Inflammatory macrophage treated with lipopolysaccharide for 1 hour (primary cell): ENCODE measurements at regions not wholly inside any gene's neighbourhood (a gene's known extent, or its start where the extent isn't known, plus 50 kb on each side); places are given as distances from the start of the nearest gene placed in this dataset.
"Not testable (repeated sequence)": the region's sequence is repeated elsewhere in the genome, so short reads cannot be mapped to it uniquely, and the experiment has no call there.

Source experiments
- DNase-seq, 2 donors: peaks; one replicate each; pipeline ENCODE4 v3.0.0-alpha.2; 2020 to 2022

GRCh38 chr1:232859216-232859615 is 54.0 kb downstream of the MAP10 start:
- no peak for DNase-seq

GRCh38 chr1:232861107-232861506 is 55.9 kb downstream of the MAP10 start:
- no peak for DNase-seq

- DNase-seq, result no peak
Measured at GRCh38 chr1:232863544-232864275, 58.5 kb downstream of the MAP10 start.

GRCh38 chr1:232865102-232865931 is 60.1 kb downstream of the MAP10 start:
- no peak for DNase-seq

DNA sequence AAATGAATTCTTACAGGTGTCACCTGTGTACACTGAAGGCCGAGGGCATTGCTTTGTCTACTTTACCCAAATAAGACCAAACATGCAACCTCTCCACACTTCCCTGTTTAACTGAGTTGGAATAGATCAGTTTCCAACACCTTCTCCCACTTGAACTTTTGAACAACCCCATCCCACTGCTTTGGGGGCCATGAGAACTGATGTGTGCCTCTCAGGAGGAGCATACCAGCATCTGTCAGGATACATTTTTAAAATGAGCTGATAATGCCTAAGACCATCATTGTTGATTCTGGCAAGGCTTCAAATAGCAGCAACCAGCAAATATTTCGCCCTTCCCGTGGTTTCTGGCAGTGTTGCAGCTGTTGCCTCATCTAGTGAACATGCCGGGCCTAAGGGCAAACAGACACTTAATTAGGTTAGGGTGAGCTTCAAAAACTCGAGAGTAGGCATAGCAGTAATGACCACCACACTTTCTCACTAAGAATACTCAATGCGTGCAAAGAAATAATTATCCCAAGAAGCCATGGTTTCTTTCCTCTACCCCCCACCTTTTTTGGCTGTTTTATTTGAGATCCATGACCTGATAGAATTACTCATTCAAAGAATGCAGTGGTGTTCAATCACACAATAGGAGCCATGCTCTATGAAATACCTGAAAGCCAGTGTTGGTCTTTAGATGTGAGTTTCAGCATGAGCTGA is 63.7 kb downstream of the MAP10 start:
- DNase-seq, result no peak

GRCh38 chr1:232871291-232871969 is 66.2 kb downstream of the MAP10 start:
- DNase-seq, result not testable (repeated sequence)

DNA sequence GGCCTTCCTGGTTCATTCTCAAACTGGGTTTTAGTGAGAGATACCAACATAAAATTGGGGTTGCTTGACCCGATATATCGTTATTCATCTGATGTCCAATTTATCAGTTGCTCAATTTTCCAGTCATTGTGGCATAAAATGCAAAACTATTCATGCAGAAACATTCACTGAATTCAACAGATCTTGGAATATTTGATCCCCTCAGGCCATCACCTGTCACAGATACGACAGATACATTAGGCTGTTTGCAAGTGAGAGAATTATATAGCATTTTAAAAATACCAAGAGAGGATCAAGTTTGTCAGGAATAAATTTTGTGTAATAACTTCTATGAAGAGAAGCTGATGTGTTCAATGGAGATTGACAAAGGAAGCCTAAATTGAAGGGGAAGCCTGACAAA is 67.1 kb downstream of the MAP10 start:
- no peak for DNase-seq

DNA sequence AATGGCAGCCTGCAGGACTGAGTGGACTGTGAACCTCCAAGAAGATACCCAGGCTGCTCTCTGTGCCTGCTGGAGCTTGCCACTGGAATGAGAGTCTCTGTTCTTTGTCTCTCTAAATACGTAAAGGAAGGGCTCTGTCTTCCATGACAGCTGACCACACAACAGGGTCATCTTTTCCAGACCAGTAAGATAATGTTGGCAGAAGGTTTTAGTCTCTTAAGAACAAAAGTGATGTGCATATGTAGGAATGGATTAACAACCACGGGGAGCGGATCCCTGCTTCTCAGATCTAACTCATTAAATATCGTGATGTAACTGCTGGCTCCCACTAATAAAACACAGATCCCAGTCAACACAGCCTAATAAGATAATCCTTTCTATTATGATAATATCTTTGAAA is 67.5 kb downstream of the MAP10 start:
- DNase-seq, result no peak

DNA sequence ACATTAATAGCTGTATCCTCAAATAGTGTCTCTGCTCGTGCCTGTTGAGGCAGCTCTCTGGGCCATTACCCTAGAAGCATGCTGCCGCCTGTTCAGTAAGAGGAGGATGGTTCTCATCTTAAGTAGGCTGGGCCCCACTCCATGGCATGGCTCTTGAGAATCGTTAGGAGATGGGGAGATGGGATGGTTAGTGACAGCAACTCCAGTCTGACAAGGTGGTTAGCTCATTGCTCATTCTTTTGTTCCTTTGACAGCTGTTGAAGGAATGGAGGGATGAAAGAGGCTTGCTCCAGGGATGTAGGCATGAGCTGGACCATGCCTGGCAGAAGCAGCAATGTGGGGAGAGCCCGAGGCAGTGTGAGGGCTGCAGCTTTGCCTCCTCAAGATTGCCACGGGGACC is 68.2 kb downstream of the MAP10 start:
- no peak for DNase-seq

- no peak for DNase-seq
Measured at GRCh38 chr1:232873931-232874330, 68.7 kb downstream of the MAP10 start.

- no peak for DNase-seq
Measured at GRCh38 chr1:232875536-232875935, 70.3 kb downstream of the MAP10 start.

- DNase-seq, result no peak
Measured at GRCh38 chr1:232876506-232877364, 71.5 kb downstream of the MAP10 start.

DNA sequence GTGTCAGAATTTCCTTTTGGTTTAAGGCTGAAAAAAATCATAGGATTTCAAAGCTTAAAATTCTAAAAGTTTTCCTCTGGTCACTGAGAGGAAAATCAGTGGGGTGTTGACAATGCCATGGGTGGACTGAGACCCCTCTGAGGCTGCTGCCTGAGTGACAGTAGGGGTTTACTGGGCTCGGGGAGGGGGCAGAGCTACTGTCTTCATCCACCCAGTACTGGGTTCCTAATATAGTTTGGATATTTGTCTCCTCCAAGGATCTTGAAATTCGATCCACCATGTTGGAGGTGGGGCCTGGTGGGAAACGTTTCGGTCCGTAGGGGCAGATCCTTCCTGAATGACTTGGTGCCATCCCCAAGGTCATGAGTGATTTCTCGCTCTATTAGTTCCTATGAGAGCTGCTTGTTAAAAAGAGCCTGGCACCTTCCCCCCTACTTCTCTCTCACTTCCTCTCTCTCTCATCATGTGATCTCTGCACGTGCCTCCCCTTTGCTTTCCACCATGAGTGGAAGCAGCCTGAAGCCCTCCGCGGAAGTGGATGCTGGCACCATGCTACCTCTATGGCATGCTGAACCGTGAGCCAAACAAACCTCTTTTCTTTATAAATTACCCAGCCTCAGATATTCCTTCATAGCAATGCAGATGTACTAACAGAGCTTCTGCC is 72.3 kb downstream of the MAP10 start:
- DNase-seq, result no peak

DNA sequence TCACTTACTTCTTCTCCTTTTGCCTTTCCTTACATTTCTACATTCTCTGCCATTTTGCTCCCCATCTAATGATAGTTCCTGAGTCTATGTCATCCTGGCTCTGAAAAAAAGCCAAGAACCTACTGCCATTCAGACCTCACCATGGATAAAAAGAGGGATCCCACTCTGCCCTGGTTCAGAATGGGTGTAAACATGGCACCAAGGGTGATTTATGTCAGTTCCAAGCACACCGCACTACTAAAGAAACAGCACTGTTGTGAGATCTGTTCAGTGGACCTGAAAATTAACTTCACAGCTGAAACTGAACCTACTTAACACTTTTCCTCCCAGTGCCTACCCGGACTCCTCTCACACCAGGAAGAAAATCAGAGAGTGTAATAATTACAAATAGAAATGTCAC is 72.3 kb upstream of the NTPCR start:
- DNase-seq, result no peak

DNA sequence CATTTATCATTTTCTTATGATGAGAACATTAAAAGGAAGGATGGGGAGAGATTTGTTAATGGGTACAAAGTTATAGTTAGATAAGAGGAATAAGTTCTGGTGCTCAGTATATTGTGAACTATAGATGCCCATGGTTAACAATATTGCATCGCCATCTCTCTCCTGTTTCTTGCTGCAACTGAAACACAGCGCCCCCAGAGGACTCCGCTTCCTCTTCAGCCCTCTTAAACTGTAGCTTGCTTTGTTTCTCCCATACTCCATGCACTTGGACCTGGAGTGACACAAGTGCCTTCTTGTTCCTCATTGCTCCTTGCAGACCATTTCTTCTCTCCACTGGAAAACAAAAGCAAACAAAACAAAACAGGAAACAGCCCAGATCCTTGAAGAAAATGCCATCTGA is 70.1 kb upstream of the NTPCR start:
- DNase-seq, result peak; percentile 11 to 15

- no peak for DNase-seq
Measured at GRCh38 chr1:232883992-232884661, 66.3 kb upstream of the NTPCR start.

DNA sequence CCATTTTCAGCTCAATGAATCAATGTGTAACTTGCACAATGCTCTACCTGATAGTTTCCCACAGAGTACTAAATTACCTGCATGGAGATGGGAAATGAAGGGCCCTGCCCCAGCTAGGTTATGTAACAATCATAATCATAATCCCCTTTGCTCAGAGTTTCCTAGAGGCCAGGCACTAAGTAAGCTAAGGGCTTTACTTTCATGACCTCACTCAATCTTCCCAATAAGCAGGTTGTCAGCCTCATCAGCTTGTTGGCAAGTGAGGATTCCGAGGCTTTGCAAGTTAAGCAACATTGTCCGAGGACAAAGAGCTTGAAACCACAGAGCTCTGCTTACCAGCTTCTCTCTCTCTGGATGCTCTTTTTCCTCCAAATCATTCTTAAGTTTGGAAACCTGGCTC is 64.1 kb upstream of the NTPCR start:
- no peak for DNase-seq

- DNase-seq, result no peak
Measured at GRCh38 chr1:232890340-232890943, 60.0 kb upstream of the NTPCR start.

DNA sequence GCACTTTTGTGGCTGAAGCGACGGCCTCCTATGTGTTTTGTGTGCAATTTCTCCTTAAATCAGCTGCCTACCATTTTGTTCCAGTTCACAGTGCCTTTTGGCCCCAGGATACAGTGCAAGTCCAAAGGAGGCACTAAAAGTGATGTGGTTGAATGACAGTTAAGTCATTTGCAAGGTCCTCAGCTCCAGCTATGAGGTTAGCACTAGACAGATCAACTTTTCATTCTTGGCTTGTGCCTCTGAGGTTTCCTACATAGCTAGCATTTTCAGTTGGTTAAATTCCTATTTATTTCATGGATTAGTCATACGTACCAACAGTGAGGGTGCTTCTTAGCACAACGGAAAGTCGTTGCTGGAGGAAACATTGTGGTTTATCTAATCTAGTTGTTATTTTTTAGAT is 59.3 kb upstream of the NTPCR start:
- DNase-seq, result no peak

DNA sequence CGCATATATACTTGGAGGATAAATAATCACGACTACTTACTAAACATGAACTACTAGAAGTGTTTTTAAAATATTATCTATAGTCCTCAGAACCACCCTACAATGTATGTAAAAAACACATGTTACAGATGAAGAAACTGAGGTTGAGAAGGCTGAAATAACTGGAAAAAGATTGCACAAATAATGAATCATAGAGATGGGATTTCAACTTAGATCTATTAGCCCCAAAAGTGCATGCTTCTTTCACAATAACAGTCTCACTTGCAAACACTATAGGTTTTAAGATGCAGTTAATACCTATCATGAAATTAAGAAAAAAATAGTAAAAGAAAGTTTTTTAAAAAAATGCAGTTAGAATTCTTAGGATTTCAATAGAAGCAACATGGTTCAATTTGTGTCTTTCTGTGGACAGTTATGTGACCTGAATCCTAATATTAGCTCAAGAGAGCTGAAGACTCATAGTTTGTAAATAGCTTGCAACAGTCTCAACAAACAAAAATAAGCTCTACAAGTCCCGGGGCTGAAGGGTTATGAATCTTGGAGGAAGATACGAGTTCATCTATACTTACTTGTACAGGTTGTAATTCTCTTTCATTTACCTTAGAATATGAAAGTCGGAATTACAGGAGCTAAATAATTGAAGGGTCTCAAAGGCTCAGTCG is 58.6 kb upstream of the NTPCR start:
- DNase-seq, result no peak
